Adrenal gland (tissue), 5 donors: ENCODE measurements at regions not wholly inside any gene's neighbourhood (a gene's known extent, or its start where the extent isn't known, plus 50 kb on each side); places are given as distances from the start of the nearest gene placed in this dataset.

Source experiments
- CTCF ChIP-seq, 6 experiments: fragments of 450-650 bp in 4 of 6; fragments of 200-600 bp in 2 of 6; sonication (generic) in 1 of 6; IDR thresholded peaks; 1 replicate in 5 of 6; 2 replicates in 1 of 6; pipeline versions ENCODE4 v1.5.1 to v1.8.0; 2016 to 2021; ENCODE audit warnings: antibody characterized with exemption in 6 of 6, mild to moderate bottlenecking in 2 of 6, moderate library complexity in 1 of 6
- POLR2A ChIP-seq, 2 donors: fragments of 450-650 bp; IDR thresholded peaks; one replicate each; pipeline ENCODE4 v1.6.1; 2017; ENCODE audit warnings: antibody characterized with exemption in 2 of 2, mild to moderate bottlenecking in 2 of 2, moderate library complexity in 1 of 2
- donor health status: DM: no; HTN: no; CAD: no.

- TF ChIP-seq CTCF (IDR thresholded peaks at IDR 0.05) (no peak), POLR2A (IDR thresholded peaks at IDR 0.05) (no peak)
Measured at GRCh38 chr6:170202416-170203135, 88.3 kb downstream of the DLL1 start.
